NCI-H1048 (cell line): ENCODE measurements at regions not wholly inside any gene's neighbourhood (a gene's known extent, or its start where the extent isn't known, plus 50 kb on each side); places are given as distances from the start of the nearest gene placed in this dataset.
"Not testable (repeated sequence)": the region's sequence is repeated elsewhere in the genome, so short reads cannot be mapped to it uniquely, and the experiment has no call there.

Experiments used
- DNase-seq: peaks from one replicate; lab custom pipeline; 2025; lab: John Stamatoyannopoulos, UW

DNA sequence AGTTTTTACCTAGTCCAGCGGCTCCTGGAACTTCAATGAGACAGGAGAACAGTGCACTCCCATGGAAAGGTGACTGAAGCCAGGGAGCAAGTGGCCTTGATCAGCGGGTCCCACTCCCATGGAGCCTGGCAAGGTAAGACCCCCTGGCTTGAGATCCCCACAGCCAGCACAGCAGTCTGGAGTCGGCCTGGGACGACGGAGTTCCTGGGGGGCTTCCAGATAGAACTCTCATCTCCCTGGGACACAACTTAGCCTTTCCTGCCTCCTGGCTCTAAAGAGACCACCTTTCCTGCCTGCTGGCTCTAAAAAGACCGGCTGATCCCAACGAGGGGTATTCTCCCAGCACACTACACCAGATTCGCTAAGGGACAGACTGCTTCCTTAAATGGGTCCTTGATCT is 1279.0 kb upstream of the GOT2 start:
- DNase-seq, result no peak

DNA sequence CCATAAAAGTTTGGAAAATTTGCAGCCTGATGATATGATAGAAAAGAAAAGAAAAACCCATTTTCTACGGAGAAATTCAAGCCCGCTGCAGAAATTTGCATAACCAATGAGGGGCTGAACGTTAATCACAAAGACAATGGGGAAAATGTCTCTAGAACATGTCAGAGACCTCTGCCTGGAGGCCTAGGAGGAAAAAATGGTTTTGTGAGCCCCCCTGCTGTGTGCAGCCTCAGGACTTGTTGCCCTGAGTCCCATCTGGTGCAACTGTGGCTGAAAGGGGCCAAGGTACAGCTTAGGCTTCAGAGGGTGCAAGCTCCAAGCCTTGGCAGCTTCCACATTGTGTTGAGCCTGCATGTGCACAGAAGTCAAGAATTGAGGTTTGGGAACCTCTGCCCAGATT is 1267.4 kb upstream of the GOT2 start:
- no peak for DNase-seq

DNA sequence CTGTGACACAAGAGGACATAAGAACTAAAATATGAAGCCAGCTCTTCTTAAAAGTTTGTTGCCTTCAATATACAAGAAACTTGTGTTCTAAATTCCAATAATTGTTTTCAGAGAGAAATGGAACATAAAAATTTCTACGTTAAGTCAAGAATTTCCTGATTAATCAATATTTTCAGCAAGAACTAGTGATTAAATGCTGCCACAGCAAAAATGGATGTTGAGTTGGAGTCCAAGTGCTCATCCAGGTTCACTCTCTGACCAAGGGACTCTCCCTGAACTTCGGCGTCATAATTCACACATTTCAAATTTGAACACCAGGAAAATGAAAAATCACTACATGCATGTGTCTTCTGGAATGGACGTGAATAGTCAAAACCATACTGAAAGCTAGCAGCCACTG is 1263.6 kb upstream of the GOT2 start:
- no peak for DNase-seq

DNA sequence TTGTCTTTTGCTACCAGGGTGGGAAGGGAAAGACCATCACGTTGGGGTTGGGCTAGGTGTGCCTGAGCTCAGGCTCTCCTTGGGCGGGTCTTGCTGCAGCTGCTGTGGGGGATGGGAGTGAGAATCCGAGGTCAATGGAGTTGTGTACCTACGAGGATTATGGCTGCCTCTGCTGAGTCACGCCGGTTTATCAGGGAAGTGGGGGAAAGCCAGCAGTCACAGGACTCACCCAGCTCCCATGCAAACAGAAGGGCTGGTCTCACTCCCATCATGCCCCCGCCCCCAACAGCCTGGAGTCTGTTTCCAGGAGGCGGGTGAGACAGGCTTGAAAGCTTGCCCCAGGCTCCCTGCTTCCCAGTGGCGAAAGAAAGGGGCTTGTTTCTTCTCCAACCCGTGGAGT is 1259.0 kb upstream of the GOT2 start:
- no peak for DNase-seq

DNA sequence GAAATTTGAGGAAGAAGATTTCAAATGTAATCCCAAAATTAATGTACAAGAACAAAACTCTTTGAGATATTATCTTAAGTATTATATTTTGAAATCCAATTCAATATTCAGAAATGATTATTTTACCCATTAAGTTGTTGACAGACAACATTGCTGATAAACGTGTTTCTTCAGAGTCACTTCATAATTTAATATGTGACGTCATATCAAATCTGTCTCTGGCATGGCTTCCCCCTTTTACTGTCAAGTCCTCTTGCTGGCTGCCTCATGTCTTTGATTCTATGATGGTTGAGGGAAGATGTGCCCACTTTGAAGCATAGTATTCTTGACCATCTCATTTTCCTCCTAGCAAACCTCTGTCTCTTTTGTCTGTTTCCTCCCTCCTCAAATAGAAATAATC is 1257.1 kb upstream of the GOT2 start:
- DNase-seq, result no peak

DNA sequence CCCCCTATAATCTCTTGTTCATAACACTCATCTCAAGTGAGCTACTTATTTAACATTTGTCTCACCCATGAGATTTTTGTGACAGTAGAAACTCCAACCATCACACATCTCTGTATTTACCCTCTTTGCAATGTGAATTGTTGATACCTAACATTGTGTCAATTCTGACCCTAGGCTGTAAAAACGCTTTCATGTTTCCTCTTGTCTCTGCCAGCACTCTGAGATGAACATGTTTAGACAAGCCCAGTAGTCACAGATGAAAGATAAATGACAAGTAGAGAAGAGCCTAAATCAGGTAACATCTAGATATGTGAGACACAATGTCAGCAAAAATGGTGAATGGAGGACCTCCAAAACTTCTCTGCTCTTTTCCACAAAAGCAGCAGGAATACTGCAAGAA is 1254.5 kb upstream of the GOT2 start:
- DNase-seq, result no peak

DNA sequence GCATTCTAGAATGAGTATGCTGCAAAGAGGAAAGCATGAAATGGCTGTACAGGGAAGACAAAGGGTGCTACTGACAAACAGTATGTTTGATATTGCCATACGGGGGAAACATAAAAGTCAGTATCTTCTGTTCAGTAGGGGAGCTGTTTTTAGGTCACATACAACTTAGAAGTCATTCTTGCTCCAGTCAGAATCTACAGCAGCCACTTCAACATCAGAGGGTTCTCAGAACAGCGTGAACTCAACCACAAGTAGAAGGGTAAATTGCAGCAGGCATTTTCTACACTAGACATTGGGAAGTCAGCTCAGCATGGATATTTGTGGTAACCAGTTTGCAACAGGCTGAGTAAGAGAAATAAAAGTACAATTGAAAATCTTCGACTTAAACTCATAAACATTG is 1241.8 kb upstream of the GOT2 start:
- DNase-seq, result no peak

DNA sequence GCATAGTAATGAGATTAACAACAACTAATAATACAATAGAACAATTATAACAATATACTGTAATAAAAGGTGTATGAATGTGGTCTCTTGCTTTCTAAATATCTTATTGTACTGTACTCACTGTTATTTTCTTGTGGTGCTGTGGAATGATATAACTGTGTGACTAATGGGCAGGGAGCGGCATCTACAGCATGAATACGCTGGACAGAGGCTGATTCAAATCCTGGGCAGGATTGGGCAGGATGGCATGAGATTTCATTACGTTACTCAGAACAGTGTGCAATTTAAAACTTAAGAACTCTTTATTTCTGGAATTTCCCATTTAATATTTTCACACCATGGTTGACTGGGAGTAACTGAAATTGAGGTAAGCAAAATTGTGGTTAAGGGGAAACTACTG is 1239.8 kb upstream of the GOT2 start:
- no peak for DNase-seq

DNA sequence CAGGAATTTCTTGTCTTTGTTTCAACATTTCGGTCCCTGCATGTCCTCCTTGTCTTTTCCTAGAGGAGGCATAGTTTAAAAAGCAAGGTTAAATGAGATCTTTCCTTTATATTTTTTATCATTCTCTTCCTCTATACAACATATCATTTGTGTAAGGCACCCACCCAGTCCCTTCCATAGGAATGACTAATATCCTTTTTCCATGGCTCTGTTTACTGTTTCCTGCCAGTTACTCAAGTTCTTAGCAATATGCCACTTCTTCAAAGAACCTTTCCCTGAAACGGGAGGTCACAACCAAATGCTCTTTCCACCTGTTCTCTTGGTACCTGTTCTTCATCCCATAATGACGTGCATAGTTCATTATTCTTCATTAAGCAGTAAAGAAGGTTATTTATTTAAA is 1237.1 kb upstream of the GOT2 start:
- no peak for DNase-seq

DNA sequence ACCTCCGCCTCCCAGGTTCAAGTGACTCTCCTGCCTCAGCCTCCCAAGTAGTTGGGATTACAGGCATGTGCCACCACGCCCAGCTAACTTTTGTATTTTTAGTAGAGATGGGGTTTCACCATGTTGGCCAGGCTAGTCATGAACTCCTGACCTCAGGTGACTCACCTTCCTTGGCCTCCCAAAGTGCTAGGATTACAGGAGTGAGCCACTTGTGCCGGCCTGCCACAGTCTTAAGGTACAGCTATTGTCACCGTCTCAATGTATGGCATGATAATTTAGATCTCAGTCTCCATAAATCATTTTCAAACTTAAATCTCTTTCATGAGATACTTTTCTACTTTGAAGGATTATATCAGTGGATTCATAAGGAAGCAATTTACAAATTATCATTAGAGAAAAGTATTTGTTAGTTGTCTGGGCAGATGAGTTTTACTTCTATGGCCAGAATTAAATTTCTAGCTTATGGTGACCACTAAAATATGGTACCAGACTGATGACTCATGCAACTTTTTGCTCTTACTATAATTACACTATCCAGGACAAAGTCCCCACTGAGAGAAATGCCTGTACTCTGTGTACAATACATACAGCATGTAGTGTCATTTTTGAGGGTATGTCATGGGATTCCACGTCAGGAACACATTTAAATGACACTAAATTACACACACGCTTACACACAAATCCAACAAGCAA is 1230.3 kb upstream of the GOT2 start:
- DNase-seq, result no peak

DNA sequence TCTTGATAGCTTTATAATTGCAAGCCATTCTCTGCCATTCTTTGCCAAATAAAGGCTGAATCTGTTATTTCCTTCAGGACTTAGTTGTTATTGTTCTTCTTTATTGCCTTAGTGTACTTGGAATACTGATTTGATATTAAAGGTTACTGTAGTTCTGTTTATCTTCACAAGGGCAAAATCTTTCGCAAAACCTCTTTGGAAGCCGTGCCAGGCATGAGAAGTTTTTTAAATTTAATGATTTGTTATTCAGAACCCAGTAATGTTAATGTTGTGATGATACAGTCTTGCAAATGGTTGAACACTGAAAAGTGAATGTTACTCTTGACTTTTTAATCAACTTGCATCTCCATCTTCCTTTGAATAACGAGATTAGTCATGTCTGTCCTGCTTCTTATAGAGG is 1225.2 kb upstream of the GOT2 start:
- no peak for DNase-seq

DNA sequence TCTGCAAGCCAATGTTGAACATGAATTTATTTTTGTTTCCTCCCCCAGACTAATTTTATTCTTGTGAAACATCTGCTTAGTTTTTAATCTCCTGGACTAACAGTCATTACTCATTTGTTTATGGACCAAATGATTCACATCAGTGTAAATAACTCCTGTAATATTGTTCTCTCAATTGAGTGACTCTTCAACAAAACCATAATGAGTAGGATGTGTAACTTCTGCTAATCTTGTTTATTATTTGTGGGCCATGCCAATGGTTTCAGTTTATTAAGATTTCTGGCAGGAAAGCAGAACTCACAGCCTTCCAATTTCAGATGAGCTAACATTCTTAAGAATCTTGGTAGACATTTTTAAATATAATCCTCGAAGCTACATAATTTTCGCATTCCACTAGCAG is 1216.3 kb upstream of the GOT2 start:
- DNase-seq, result no peak

DNA sequence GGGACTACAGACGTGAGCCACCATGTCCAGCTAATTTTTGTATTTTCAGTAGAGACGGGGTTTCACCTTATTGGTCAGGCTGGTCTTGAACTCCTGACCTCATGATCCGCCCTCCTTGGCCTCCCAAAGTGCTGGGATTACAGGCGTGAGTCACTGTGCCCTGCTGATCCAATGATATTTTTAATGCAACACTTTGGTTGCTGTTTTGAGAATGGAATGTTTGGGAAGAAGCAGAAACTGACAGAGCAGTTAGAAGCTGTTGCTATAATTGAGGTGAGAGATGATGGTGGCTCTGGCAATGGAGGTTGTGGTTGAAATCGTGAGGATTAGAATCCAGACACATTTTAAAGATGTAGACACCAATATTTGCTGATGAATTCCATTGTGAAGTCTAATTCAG is 1209.9 kb upstream of the GOT2 start:
- not testable (repeated sequence) for DNase-seq

DNA sequence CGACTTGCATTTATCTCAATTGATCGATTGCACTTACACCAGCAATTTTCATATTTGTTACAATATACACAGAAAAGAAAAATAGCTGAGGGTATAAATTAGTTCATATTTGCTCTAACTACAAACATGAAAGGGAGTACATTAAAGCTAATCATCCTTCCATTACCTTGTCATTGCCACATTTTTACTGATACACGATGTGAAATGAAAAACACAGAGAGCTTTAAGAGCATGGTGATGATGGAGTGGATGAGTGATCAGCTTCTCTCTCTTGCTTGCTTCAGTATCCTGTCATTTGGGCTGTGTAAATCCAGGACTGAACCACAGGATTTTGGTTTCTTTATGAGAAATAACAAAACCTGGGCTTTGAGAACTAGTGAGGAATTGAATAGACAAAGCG is 1207.5 kb upstream of the GOT2 start:
- no peak for DNase-seq

DNA sequence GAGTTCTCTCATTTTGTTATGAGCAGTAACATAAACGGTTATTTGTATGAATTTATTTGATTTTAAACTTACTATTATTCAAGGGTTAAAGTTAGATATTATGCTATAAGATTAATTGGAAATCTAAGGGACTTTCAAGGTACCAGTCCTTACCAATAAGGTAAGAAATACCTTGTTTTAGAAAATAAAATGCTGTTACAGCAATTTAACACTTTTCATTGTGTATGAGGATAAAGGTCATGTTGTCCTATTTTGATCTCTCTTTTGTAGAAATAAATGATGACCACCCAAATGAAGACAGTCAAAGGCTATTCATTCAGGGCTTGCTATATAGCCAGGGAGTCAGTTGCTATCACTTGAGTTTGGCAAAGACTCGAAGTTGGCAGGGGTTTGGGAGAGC is 1185.9 kb upstream of the GOT2 start:
- DNase-seq, result no peak

DNA sequence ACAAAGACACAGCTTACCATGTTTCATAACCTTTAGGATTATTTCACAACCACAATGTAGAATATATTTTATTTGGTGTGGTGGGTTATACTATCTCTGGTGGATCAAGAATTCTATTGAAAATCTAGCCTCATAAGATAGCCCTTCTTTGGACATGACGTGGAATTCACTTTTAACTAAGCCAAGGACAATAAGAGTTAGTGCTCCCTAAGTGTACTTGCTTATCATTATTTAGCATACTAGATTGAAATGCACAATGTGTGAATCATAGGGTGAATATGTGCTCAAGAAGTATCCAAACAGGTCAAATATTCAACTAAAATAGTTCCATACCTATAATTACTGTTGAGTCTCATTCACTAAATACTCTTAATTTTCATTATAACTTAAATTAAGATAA is 1179.5 kb upstream of the GOT2 start:
- no peak for DNase-seq

DNA sequence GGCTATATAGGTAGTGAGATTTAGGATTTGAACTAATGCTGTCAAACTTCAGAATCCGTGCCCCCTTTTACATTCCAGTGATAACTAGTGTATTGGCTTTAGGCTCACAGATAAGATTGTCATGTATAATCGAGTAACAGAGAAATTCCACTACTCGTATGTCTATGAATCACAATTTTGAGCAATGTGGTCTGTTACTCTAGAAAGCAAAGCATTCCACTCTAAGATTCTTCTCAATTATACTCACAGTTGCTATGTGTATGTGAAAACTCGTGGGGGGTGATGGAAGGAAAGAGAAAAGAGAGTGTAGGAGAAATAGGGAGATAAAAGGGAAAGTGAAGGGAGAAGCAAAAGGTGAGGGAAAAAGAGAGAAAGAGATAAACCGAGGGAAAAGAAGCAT is 1175.1 kb upstream of the GOT2 start:
- DNase-seq, result no peak

DNA sequence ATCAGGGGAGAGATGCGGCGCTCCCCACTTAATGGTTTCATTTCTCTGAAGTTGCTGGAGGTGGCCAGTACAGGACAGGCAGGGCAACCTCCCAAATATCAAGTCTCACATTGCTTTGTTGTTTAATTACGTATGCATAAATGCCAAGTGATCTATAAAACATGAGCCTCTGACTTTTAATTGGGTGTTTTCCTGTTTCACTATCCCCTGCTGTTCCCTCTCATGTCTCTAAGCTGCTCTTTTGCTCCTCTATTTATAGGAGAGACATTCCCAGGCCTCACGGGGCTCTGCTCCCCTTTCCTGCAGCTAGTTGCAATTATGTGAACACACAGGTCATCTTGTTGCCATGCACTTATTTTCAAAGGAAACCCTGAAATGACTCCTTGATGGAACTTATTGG is 1173.5 kb upstream of the GOT2 start:
- no peak for DNase-seq

DNA sequence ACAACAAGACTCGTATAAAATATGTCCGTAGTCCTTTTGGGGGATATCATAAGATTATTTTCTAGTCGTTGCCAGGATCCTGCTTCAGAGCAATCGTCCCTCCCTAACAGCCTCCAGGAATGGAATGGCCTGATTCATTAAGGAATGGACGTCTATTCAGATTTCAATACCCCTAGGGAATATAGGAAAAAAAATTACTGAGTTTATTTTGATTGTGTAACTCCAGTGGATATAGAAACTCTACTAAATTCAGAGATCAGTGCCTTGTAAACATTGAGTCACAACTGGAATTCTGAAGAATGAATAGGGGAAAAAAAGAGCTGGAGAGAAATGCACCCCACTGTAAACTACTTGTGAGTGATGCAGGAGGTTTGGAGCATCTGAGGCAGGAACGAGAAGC is 1171.5 kb upstream of the GOT2 start:
- no peak for DNase-seq

DNA sequence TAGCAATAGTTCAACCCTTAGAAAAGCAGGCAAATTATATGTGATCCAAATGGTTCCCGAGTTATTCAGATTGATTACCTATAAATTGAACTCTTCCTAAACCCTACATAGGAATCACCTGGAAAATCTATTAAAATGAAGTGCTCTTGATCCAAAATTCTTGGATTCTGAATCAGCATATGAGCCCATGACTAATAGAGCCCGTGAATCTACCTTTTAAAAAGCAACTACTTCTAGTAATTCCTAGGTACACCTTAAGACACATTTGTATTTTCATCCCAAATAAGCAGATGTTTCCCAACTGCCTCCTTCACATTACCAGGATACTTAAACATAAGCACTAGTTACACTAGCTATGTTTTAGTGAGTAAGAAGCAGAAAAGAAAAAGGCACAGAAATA is 1171.0 kb upstream of the GOT2 start:
- DNase-seq, result no peak

DNA sequence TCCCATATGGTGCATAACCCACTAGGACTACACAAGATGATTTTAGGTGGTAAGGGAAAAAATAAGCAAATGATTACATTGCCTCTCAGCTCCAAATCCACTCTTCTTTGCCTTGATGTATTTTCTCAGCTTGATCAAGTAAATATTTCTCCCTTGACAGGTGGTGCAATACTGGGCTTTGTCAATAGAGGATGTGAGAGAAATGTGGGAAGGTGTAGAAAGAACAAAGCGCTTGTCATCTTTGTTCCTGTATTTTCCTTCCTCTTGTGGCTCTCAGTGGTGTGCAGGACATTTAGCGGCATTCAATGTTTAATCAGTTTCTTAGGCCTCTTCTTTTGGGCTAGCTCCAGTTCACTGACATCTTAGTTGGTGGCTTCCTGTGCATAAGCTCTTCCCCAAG is 1165.8 kb upstream of the GOT2 start:
- DNase-seq, result no peak

DNA sequence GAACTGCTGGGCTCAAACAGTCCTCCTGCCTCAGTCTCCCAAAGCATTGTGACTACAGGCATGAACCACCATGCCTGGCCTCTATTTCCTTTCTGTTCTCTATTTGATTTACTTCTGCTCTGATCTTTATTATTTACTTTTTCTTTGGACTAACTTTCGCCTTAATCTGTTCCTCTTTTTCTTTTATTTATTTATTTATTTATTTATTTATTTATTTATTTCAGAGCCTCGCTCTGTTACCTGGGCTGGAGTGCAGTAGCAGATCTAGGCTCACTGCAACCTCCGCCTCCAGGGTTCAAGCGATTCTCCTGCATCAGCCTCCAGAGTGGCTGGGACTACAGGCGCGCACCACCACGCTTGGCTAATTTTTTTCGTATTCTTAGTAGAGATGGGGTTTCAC is 1158.3 kb upstream of the GOT2 start:
- DNase-seq, result no peak

DNA sequence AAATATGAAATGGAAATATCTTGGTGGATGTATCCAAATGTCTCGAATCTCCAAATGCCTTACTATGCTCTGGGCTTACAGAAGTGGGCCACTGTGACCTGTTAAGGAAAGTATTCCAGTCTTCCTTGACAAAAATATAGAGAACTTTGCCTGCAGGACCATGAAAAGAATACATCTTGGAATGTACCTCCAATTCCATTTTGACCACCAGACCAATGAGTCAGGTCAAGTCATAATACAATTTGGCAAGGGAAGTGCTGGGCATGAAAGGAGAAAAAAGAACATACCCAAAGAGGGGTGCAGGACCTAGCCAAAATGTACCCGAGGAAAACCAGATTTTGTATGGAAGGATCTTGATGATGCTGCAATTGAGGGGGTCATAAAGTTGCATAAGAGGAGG is 1153.7 kb upstream of the GOT2 start:
- DNase-seq, result no peak

DNA sequence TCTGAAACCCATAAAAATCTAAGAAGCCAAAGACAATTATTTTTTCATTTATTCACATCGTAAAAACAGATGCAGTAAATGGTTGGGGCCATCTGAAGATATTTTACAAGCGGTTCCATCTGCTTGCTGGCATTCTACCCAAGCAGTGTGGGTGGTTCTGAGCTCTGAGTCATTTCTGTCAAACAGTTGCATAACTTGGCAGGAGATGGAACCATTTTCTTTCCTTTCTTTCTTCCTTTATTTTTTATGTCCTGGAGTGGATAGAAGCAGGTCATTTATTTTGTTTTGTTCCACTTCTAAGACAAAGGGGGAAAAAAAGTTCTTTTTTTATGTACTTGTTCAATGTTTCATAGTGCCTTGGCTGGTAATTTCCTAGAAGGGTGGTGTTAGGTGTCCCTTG is 1151.9 kb upstream of the GOT2 start:
- DNase-seq, result no peak

DNA sequence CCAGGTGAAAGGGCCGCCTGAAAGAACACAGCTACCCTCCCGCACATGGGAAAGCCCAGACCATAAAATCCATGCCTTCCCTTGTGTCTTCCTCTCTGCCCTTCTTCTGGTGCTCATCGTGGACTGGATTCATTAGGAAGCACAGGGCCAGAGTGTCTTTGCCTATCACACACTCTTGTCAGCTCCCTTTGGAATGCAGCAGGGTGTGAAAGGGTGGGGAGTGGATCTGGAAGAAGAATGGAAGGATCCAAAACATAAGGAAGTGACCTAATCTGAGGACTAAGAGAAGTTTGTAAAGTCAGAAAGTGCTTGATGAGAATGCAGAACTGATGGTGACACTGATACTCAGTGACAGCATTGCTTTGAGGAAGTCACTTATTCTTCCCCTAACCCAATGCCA is 1147.3 kb upstream of the GOT2 start:
- no peak for DNase-seq
